Transverse colon (tissue), 3 donors: ENCODE measurements at regions not wholly inside any gene's neighbourhood (a gene's known extent, or its start where the extent isn't known, plus 50 kb on each side); places are given as distances from the start of the nearest gene placed in this dataset.

ENCODE experiments used
- CTCF ChIP-seq, 5 experiments: fragments of 200-600 bp in 3 of 5; fragments of 450-650 bp in 2 of 5; sonication (generic) in 3 of 5; IDR thresholded peaks; 1 replicate in 2 of 5; 2 replicates in 3 of 5; pipeline ENCODE4 v1.5.1; 2016 to 2017; ENCODE audit warnings: antibody characterized with exemption in 5 of 5, inconsistent platforms in 3 of 5, mild to moderate bottlenecking in 2 of 5, moderate library complexity in 1 of 5
- EP300 ChIP-seq: sonication (generic); formaldehyde crosslinking; IDR thresholded peaks from one replicate; pipeline ENCODE4 v1.6.1; 2017; ENCODE audit warnings: antibody characterized with exemption, low read depth
- POLR2A ChIP-seq: fragments of 450-650 bp; IDR thresholded peaks from one replicate; pipeline ENCODE4 v1.6.1; 2016; ENCODE audit warnings: antibody characterized with exemption, mild to moderate bottlenecking, moderate library complexity

GRCh38 chr10:10367264-10367663 is 650.4 kb upstream of the CELF2 start:
- no peak for TF ChIP-seq POLR2A
- no peak for TF ChIP-seq CTCF (IDR thresholded peaks at IDR 0.05)
- TF ChIP-seq EP300 = no peak
